ENCODE measurements at regions not wholly inside any gene's neighbourhood (a gene's known extent, or its start where the extent isn't known, plus 50 kb on each side); places are given as distances from the start of the nearest gene placed in this dataset.
"Not testable (repeated sequence)": the region's sequence is repeated elsewhere in the genome, so short reads cannot be mapped to it uniquely, and the experiment has no call there.

DNA sequence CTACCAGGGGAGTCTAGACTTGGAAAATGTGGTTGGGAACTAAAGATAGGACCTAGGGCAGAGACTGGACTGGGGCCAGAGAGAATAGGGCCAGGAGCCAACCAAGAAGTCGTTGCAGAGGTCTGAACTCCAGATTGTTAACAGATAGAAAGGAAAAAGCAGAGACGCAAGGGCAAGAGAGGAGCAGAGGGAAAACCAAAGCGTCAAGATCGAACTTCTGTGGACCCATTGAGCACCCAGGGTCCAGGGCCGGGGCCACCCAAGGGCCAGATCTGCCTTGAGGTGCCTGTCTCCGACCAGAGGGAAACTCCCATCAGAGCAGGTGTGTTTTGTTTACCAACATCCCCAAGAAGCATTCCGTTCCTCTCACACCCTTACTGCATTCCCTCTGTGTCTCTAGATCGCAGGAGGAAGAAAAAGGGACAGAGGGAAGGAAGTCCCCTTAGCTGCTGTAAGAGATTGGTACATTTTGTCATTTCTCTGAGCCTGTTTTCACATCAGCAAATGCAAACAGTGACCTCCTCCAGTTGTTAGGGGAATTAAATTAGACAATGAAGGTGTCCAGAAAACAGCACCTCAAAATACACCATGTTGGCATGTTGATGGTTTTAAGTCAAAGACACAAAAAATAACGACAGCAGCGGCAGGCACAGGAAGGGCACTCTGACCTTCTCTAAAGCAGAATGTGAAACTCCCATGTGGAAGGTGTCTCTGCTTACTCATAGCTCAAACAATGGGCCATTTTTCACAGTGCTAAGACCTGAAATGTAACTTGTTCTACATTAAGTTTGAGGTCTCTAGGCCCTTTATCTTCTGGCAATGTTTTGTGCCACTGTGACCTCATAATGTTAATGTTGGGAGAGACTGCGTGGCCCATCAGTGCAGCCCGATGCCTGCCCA, 105.8 kb upstream of the RAB4A start:
- no peak for DNase-seq

DNA sequence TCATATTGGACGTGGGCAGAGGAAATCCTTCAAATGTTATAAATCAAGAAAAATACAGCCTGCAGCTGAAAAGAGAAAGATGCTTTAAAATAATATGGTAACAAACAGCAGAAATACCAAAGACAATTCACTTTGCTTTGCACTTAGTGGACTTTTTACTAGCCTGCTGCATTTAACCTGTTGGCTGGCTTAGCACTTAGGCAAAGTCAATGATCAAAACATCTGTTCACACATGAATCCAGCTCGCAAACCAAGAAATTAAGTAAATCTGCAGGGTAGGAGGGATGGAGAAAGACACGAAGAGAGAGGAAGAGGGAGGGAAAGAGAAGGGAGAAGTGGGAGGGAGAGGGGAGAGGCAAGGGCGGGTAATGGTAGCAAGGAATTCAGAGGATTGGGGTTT, 103.6 kb upstream of the RAB4A start:
- DNase-seq: no peak

DNA sequence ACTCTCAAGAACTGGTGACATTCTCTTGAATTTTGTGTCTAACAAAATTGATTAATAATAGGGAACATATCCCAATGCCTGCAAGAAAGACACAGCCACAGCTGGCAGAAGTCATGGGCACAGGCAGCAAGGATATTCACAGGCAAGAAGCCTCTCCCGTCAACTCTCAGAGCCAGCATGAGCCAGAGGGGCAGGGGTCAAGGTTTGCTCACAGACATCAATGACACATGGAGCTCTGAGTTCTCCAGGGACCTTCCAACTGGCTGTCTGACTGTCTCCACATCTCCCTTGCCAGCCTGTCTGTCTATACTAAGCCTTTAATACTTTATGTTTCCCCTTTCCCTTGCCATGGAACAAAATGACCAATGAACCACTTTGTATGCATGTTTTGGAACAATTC, 101.5 kb upstream of the RAB4A start:
- no peak for DNase-seq

- DNase-seq: no peak
Observed at GRCh38 chr1:229170274-229170673, 100.6 kb upstream of the RAB4A start.

DNA sequence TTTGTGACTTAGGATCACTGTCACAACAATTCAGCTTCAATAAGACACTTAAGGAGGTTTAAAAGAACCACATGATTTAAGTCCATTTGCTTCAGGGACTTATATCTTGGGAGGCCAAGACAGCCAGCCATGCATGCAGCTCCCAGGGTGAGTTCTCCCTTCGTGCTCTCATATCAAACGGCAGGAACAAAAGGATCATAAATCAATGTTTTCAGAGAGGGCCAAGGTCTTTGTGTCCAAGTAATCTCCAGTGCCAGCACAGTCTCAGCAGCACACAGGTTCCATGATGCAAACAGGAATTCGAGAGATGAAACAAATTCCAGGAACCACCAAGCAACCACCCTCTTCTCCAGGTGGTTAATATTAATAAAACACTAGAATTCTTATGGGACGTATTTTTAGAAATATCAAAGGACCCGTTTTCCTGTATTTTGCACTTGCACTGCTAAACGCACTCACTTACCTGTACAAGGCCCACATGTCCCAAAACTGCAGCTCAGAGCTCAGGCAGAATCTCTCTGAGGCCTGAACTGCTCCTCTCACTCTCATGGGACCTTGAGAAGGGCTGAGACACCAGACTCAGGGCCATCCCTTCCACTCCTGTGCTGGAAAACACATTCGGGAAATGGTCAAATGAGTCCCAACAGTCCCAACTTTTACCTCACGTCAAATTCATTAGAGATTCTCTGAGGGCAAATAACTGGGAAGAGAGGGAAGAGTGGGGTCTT, 100.0 kb upstream of the RAB4A start:
- DNase-seq: no peak

- no peak for DNase-seq
Observed at GRCh38 chr1:229171934-229172333, 99.0 kb upstream of the RAB4A start.

DNA sequence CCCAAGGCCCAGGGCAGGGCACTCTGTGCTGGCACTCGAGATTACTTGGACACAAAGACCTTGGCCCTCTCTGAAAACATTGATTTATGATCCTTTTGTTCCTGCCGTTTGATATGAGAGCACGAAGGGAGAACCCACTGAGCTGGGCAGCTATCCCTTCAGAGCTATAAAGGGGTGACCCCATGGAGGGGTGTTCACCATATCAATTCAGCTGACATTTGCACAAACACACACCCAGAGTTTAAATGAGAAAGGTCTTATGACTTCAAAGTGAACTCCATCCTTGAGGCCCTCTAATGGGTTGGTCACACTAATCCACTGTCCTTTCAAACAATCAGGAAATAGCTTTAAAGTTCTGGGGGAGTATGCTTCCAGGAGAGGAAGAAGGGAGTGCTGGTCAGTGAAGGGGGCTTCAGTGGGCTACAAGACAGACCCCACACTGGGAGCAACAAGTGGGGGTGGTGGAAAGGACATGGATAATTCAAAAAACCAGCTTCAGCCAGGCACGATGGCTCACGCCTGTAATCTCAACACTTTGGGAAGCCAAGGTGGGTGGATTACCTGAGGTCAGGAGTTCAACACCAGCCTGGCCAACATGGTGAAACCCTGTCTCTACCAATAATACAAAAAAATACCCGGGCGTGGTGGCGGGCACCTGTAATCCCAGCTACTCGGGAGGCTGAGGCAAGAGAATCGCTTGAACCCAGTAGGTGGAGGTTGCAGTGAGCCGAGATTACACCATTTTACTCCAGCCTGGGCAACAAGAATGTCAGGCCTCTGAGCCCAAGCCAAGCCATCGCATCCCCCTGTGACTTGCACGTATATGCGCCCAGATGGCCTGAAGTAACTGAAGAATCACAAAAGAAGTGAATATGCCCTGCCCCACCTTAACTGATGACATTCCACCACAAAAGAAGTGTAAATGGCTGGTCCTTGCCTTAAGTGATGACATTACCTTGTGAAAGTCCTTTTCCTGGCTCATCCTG, 97.1 kb upstream of the RAB4A start:
- not testable (repeated sequence) for DNase-seq

GRCh38 chr1:229175297-229175696, 95.6 kb upstream of the RAB4A start:
- not testable (repeated sequence) for DNase-seq

GRCh38 chr1:229176457-229176856, 94.5 kb upstream of the RAB4A start:
- DNase-seq: not testable (repeated sequence)

- no peak for DNase-seq
Observed at GRCh38 chr1:229180161-229180560, 90.8 kb upstream of the RAB4A start.

DNA sequence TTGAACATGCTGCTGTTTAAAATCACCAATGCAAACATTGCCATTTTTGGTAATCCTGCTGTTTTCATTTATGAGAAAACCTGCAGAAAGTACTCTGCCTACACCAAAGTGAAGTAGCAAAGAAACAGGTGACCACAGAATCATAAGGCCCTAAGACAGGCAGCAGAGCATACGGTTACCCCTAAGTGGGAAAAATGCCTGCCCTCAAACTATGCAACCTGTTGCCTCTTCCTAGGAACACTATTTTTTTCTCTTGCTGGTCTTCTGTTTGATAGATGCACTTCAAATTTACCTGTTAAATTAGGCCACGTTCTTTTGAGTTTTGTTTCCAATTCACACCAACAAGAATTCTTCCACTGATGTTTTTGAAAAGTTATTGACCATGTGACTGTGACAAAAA, 89.5 kb upstream of the RAB4A start:
- no peak for DNase-seq

- DNase-seq: no peak
Observed at GRCh38 chr1:229183588-229183987, 87.3 kb upstream of the RAB4A start.

DNA sequence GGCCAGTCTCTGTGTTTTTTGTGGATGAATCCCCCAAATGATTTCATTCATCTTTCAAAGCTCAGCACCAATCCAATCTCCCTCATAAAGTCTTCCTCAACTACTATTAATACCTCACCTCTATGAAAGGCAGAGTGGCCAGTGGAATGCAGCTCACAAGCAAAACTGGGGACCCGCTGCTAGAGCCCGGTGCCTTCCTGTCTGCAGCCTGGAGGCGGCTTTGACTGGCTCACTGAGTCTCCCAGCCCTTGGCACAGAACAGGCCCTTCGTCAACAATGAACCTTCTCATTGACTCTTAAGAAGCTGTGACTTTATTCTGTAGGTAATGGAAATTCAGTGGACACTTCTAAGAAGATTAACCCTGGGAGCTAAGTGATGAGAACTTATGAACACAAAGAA, 86.8 kb upstream of the RAB4A start:
- no peak for DNase-seq

DNA sequence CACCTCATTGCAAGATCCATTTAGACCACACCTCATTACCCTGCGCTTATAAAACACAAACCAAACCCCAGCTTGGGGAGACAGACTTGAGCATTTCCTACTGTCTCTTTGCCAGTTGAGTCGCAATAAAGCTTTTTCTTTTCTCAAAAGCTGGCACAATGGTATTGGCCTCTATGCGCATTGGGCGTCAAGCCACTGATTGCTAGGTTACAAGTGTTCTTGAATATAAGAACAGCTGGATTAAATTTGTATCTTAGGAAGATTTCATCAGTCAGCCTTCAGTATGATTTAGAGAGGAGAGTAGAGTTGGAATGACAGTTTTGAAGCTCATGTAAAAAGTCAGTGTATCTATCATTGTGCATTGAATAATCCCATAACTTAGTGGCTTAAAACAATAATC, 84.9 kb upstream of the RAB4A start:
- DNase-seq: no peak

- no peak for DNase-seq
Observed at GRCh38 chr1:229186373-229187056, 84.4 kb upstream of the RAB4A start.

GRCh38 chr1:229190057-229190575, 80.8 kb upstream of the RAB4A start:
- no peak for DNase-seq

- no peak for DNase-seq
Observed at GRCh38 chr1:229191066-229191674, 79.7 kb upstream of the RAB4A start.

- DNase-seq: no peak
Observed at GRCh38 chr1:229192031-229192430, 78.9 kb upstream of the RAB4A start.

GRCh38 chr1:229192853-229193252, 78.1 kb upstream of the RAB4A start:
- DNase-seq: no peak

GRCh38 chr1:229194096-229194495, 76.8 kb upstream of the RAB4A start:
- DNase-seq: no peak

DNA sequence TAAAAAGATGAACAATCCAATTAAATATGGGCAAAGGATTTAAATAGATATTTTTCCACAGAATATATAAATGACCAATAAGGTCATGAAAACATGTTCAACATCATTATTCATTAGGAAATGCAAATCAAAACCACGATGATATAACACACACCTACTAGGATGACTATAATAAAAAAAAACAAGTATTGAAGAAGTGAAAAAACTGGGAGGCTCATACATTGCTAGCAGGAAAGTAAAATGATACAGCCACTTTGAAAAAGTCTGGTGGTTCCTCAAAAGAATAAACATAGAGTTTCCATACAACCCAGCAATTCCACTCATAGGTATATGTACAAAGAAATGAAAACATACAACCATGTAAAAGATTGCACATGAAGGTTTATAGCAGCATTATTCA, 75.7 kb upstream of the RAB4A start:
- DNase-seq: no peak
